Naive B cell (primary cell): ENCODE measurements at regions not wholly inside any gene's neighbourhood (a gene's known extent, or its start where the extent isn't known, plus 50 kb on each side); places are given as distances from the start of the nearest gene placed in this dataset.
A peak's percentile ranks its signal among the peaks of the same experiment; 100 is the strongest.

ENCODE experiments used
- ATAC-seq, 2 donors: fragments of 150-1000 bp; cut with Tn5 transposase; 2 replicates each; pipeline ENCODE4 v1.10.0; 2021; ENCODE audit warnings: low read depth in 2 of 2, mild to moderate bottlenecking in 2 of 2, moderate library complexity in 2 of 2
- DNase-seq: peaks from one replicate; pipeline ENCODE4 v3.0.0; 2022
- H3K27ac Mint-ChIP-seq, 6 donors: one replicate each; pipeline ENCODE4 v1.8.0; 2020 to 2022; ENCODE audit warnings: mild to moderate bottlenecking in 6 of 6, mixed read lengths in 6 of 6, moderate library complexity in 5 of 6, inconsistent platforms in 2 of 6
- H3K27me3 Mint-ChIP-seq, 3 donors: one replicate each; pipeline ENCODE4 v1.8.0; 2021 to 2022; ENCODE audit warnings: mixed read lengths in 3 of 3, mild to moderate bottlenecking in 1 of 3
- H3K36me3 Mint-ChIP-seq, 2 donors: one replicate each; pipeline ENCODE4 v1.8.0; 2020 to 2022; ENCODE audit warnings: mixed read lengths in 2 of 2, inconsistent platforms in 1 of 2, mild to moderate bottlenecking in 1 of 2
- H3K4me1 Mint-ChIP-seq, 3 donors: one replicate each; pipeline ENCODE4 v1.8.0; 2020 to 2022; ENCODE audit warnings: mixed read lengths in 3 of 3, inconsistent platforms in 1 of 3, mild to moderate bottlenecking in 1 of 3, moderate library complexity in 1 of 3
- H3K4me3 Mint-ChIP-seq, 8 donors: one replicate each; pipeline ENCODE4 v1.8.0; 2020 to 2022; ENCODE audit warnings: mild to moderate bottlenecking in 8 of 8, mixed read lengths in 8 of 8, moderate library complexity in 8 of 8, inconsistent platforms in 2 of 8
- H3K9me3 Mint-ChIP-seq, 7 donors: one replicate each; pipeline ENCODE4 v1.8.0; 2020 to 2022; ENCODE audit warnings: mixed read lengths in 7 of 7, mild to moderate bottlenecking in 5 of 7, inconsistent platforms in 2 of 7, moderate library complexity in 1 of 7

DNA sequence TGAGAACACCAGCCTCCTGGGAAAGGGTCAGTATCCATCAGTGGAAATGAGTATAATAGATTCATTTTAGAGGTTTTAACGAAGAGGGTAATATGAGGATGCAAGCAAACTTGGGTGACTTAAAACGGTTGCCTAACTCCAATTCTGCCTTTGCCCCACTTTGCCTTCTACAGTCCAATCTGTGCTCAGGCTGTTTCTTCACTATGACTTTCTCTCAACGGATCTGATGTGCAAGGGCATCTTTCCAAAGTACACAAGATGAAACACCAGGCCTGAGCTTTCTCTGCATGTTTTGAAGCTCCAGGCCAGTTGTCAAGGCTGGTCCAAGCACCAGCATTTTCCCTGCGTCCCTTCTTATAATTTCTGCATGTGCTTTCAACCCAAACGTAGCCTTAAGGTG is 68.0 kb upstream of the TMEM164 start:
- DNase-seq (no peak), ATAC-seq (no peak)
- Mint-ChIP-seq H3K4me3 (no peak overlapping the region), H3K27me3 (peaks cover 0 to 8% (median 8%) of the 10 kb centered on the region in 3 donors), H3K9me3 (peaks cover 0 to 7% (median 0%) of the 10 kb centered on the region in 7 donors), H3K4me1 (no peaks in the 10 kb centered on the region), H3K36me3 (no peaks in the 10 kb centered on the region), H3K27ac (no peak overlapping the region)

DNA sequence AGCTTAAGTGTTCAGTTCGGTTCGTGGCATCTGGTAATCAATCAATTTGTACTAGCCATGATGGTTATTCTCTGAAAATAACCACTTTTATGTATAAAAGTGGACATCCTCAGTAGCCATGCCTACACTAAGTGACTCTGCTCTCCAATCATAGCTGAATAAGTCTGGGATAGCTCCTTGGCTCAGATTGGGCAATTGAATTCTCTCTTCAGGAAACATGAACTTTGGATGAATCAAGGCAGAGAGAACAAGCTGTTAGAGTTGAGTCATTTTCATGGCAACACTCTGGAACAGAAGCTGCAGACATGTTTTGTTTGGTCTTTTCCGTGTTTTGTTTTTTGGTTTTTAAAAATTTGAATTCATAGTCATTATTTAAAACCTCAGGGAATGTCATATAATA is 66.8 kb upstream of the TMEM164 start:
- H3K27me3 Mint-ChIP-seq: peaks cover 0 to 8% (median 8%) of the 10 kb centered on the region in 3 donors
- DNase-seq (no peak), ATAC-seq (no peak)
- H3K4me1 Mint-ChIP-seq: no peaks in the 10 kb centered on the region
- H3K27ac Mint-ChIP-seq: no peak overlapping the region
- H3K36me3 Mint-ChIP-seq: no peaks in the 10 kb centered on the region
- no peak overlapping the region for H3K4me3 Mint-ChIP-seq
- peaks cover 0 to 7% (median 0%) of the 10 kb centered on the region in 7 donors for H3K9me3 Mint-ChIP-seq

- DNase-seq: no peak
Measured at GRCh38 chrX:109936598-109936997, 66.3 kb upstream of the TMEM164 start.

GRCh38 chrX:109939498-109939897 is 63.4 kb upstream of the TMEM164 start:
- Mint-ChIP-seq H3K27me3 (peaks cover 0 to 4% (median 3%) of the 10 kb centered on the region in 3 donors), H3K36me3 (no peaks in the 10 kb centered on the region), H3K27ac (no peak overlapping the region), H3K9me3 (peaks cover 0 to 2% (median 0%) of the 10 kb centered on the region in 7 donors), H3K4me1 (no peaks in the 10 kb centered on the region), H3K4me3 (peak overlapping the region in 1 of 8 donors; percentile 2)
- no peak for DNase-seq
- ATAC-seq: no peak

More at GRCh38 chrX:109936598-109936997, 66.3 kb upstream of the TMEM164 start:
- Mint-ChIP-seq H3K36me3 (no peaks in the 10 kb centered on the region), H3K4me3 (no peak overlapping the region), H3K4me1 (no peaks in the 10 kb centered on the region), H3K27me3 (peaks cover 0 to 8% (median 7%) of the 10 kb centered on the region in 3 donors), H3K9me3 (peaks cover 0 to 7% (median 0%) of the 10 kb centered on the region in 7 donors), H3K27ac (no peak overlapping the region)
- ATAC-seq: no peak

GRCh38 chrX:109940411-109940810 is 62.5 kb upstream of the TMEM164 start:
- peaks cover 0 to 4% (median 0%) of the 10 kb centered on the region in 3 donors for H3K27me3 Mint-ChIP-seq
- no peak for ATAC-seq
- peaks cover 0 to 2% (median 0%) of the 10 kb centered on the region in 7 donors for H3K9me3 Mint-ChIP-seq
- no peak overlapping the region for H3K4me3 Mint-ChIP-seq
- no peaks in the 10 kb centered on the region for H3K4me1 Mint-ChIP-seq
- H3K36me3 Mint-ChIP-seq: no peaks in the 10 kb centered on the region
- no peak overlapping the region for H3K27ac Mint-ChIP-seq
- DNase-seq: no peak

DNA sequence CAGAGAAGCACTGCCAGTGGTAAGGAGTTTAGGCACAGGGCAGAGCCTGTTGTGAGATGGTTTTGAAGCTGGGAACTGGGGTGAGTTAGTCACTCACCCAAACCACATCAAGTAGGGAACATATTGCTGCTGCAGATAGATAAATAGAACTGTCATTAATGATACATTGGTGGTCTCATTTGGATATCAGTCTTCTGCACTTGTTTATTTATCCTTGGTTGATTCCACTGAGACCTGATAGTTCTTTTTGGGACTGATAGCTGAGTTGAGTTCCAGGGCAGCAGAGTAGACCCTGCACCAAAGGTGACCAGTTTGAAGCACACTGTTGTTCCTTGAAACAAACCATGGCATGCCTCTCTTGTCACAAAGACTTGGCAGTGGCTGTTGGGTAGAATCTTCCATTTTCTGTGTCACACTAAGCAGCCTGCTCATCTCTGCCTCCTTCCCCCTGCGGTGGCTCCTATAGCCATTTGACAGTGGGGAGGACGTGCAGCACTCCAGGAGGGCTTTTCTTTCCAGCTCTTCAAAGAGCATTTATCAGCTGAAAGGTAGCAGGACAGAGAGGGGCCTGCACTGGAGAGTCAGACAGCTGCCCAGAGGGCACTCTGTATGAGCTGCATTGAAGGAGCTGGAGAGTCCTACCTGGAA is 59.7 kb upstream of the TMEM164 start:
- Mint-ChIP-seq H3K9me3 (peaks cover 0 to 2% (median 0%) of the 10 kb centered on the region in 7 donors), H3K36me3 (no peaks in the 10 kb centered on the region), H3K4me3 (no peak overlapping the region), H3K27me3 (no peaks in the 10 kb centered on the region), H3K4me1 (no peaks in the 10 kb centered on the region), H3K27ac (no peak overlapping the region)
- DNase-seq: no peak
- no peak for ATAC-seq

DNA sequence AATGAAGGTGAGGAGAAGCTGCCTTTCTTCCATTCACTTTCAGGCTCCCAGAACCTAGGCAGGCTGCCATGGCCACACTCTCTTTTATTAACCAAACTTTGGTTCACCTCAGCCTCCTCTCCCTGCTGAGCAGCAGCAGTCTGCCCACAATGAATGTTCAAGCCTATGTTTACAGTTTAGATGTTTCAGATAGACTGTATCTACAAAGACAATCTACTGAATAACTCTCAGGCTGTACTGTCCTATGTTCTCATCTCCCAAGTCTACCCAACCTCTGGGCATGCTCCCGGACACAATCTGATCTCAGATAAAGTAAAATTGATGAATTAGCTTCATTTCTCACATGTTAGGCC is 59.2 kb upstream of the TMEM164 start:
- H3K27ac Mint-ChIP-seq: no peak overlapping the region
- no peaks in the 10 kb centered on the region for H3K36me3 Mint-ChIP-seq
- no peak for DNase-seq
- peaks cover 0 to 2% (median 0%) of the 10 kb centered on the region in 7 donors for H3K9me3 Mint-ChIP-seq
- no peaks in the 10 kb centered on the region for H3K27me3 Mint-ChIP-seq
- H3K4me3 Mint-ChIP-seq: no peak overlapping the region
- no peaks in the 10 kb centered on the region for H3K4me1 Mint-ChIP-seq
- no peak for ATAC-seq

DNA sequence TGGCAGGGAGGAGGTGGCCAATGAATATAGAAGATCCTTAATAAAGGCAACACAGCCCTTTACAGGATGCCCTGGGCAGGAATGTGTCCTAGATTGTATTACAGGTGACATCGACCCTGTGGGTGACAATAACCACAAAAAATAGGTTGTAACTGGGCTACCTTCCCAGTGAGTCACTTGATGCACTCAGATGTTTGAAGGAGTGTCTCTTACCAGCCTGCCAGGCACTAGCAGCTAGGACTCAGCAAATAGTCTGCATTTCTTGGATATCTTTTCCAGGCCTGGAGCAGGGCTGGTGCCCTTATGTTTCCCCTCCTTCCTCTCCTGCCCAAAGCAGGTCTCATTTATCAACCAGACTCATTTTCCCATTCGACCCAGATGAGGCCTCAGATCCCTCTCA is 50.9 kb upstream of the TMEM164 start:
- H3K4me3 Mint-ChIP-seq: no peak overlapping the region
- H3K9me3 Mint-ChIP-seq: peaks cover 0 to 2% (median 0%) of the 10 kb centered on the region in 7 donors
- H3K4me1 Mint-ChIP-seq: peaks cover 0 to 8% (median 4%) of the 10 kb centered on the region in 3 donors
- DNase-seq: no peak
- no peak overlapping the region for H3K27ac Mint-ChIP-seq
- no peaks in the 10 kb centered on the region for H3K27me3 Mint-ChIP-seq
- no peaks in the 10 kb centered on the region for H3K36me3 Mint-ChIP-seq
- no peak for ATAC-seq

DNA sequence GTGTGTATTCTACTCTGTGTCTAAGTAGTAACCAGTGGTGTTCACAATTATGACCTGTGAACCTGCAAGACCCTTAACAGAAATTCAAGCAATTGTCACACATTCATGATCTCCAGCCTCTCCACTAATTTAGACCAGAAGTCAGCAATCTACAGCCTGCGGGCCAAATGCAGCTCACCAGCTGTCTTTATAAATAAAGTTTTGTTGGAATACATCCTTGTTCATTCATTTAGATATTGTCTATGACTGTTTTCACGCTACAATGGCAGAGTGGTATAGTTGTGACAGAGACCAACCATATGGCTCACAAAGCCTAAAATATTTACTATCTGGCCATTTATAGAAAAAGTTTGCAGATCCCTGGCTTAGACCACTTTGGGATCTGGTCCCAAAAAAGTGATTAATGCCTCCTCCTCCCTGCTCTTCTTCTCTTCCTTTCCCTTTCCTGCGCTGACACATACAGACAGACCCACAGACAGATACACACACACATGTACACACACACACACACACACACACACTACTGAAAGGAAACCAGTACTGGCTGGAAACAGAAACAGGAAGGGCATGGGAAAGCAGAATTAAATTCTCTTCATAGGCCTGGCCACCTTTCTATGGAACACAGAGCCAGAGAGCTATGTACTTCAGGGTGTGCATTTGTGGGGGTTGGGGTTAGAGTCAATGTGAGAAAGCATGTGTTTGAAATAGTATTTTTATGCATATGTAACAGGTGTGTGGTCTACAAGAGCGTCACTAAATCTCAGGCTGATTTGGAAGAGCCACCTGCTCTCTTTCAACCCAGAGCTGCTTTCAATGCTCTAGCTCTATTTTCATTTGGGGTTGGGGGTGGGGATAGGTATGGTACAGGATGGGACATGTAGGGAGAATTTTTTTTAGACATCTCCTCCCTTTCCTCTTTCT is 49.7 kb upstream of the TMEM164 start:
- Mint-ChIP-seq H3K4me3 (no peak overlapping the region), H3K27me3 (no peaks in the 10 kb centered on the region), H3K27ac (no peak overlapping the region), H3K4me1 (peaks cover 0 to 8% (median 4%) of the 10 kb centered on the region in 3 donors), H3K9me3 (peaks cover 0 to 2% (median 0%) of the 10 kb centered on the region in 7 donors), H3K36me3 (no peaks in the 10 kb centered on the region)
- no peak for DNase-seq
- ATAC-seq: no peak
